ENCODE measurements at regions not wholly inside any gene's neighbourhood (a gene's known extent, or its start where the extent isn't known, plus 50 kb on each side); places are given as distances from the start of the nearest gene placed in this dataset.

DNA sequence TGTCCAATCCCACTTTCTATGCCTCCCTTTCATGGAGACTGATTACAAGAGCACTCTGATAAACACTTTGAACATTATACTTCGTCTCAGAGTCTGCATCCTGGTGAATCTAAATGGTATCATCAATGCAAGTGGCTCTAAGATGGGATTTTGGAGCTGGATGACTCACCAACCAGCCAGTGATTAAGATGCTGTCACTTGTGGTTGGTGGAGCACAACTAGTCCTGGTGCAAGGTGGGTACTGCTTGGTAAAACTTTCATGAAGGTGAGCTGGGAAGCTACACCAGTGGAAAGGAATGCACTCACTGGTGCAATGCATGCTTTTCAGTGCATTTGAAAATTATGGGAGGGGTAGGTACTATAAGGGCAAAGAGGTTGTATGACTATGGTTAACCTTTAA lies 137.7 kb upstream of the TRIB2 start:
- TF ChIP-seq, protein P1, sequence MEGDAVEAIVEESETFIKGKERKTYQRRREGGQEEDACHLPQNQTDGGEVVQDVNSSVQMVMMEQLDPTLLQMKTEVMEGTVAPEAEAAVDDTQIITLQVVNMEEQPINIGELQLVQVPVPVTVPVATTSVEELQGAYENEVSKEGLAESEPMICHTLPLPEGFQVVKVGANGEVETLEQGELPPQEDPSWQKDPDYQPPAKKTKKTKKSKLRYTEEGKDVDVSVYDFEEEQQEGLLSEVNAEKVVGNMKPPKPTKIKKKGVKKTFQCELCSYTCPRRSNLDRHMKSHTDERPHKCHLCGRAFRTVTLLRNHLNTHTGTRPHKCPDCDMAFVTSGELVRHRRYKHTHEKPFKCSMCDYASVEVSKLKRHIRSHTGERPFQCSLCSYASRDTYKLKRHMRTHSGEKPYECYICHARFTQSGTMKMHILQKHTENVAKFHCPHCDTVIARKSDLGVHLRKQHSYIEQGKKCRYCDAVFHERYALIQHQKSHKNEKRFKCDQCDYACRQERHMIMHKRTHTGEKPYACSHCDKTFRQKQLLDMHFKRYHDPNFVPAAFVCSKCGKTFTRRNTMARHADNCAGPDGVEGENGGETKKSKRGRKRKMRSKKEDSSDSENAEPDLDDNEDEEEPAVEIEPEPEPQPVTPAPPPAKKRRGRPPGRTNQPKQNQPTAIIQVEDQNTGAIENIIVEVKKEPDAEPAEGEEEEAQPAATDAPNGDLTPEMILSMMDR (IDR thresholded peaks at IDR 0.05; ENCODE audit: insufficient read depth, low read length, poor library complexity, severe bottlenecking) = no peak
- H3K27me3 ChIP-seq (ENCODE audit: control insufficient read depth, insufficient read depth, low read length) = no peaks in the 10 kb centered on the region
- no peak for DNase-seq (ENCODE audit: low read depth)

DNA sequence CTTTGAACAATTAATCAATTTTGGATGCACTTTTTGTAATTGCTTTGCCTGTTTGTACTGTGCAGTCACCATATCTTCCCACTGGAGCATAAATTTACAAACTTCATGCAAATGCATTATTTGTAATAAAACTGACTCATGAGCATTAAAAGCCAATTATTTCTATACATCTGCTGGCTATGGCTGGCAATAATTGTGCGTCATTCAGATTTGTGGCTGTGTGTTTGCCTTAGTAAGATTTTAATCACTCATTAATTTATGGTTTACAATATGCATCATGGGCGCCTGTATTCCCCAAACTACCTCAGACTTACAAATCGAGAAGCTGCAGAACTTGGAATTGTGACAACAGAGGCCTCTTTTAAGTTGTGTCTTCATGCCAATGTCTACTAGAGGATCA lies 132.4 kb upstream of the TRIB2 start:
- Histone ChIP-seq H3K27me3 (ENCODE audit: control insufficient read depth, insufficient read depth, low read length) (no peaks in the 10 kb centered on the region), H3K4me3 (ENCODE audit: low read depth, low read length) (no peak overlapping the region), H3K36me3 (ENCODE audit: control insufficient read depth, insufficient read depth, low read length) (no peaks in the 10 kb centered on the region)
- DNase-seq (ENCODE audit: low read depth) = no peak
- TF ChIP-seq, protein P1 (IDR thresholded peaks at IDR 0.05; ENCODE audit: insufficient read depth, low read length, poor library complexity, severe bottlenecking) = no peak

More for the DNA sequence above, 137.7 kb upstream of the TRIB2 start:
- no peaks in the 10 kb centered on the region for H3K36me3 ChIP-seq (ENCODE audit: control insufficient read depth, insufficient read depth, low read length)
- no peak overlapping the region for H3K4me3 ChIP-seq (ENCODE audit: low read depth, low read length)

DNA sequence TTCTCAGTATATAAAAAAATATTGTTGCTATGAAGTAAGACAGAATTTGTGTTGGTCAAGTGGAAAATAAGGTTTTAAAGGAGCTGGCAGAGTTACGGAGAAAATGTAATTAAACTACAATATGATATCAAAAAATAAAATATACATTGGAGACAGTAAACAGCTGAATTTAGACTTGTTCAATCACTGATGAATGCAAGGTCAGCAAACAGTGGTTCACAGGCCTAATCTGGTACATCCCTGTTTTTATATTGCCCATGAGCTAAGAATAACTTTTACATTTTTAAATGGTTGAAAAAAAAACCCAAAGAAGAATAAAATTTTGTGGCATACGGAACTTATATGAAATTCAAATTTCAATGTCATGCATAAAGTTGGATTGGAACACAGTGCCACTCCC lies 131.0 kb upstream of the TRIB2 start:
- no peak for DNase-seq (ENCODE audit: low read depth)
- TF ChIP-seq, protein P1 (IDR thresholded peaks at IDR 0.05; ENCODE audit: insufficient read depth, low read length, poor library complexity, severe bottlenecking) = no peak
- H3K4me3 ChIP-seq (ENCODE audit: low read depth, low read length) = no peak overlapping the region
- H3K27me3 ChIP-seq (ENCODE audit: control insufficient read depth, insufficient read depth, low read length) = no peaks in the 10 kb centered on the region
- no peaks in the 10 kb centered on the region for H3K36me3 ChIP-seq (ENCODE audit: control insufficient read depth, insufficient read depth, low read length)

DNA sequence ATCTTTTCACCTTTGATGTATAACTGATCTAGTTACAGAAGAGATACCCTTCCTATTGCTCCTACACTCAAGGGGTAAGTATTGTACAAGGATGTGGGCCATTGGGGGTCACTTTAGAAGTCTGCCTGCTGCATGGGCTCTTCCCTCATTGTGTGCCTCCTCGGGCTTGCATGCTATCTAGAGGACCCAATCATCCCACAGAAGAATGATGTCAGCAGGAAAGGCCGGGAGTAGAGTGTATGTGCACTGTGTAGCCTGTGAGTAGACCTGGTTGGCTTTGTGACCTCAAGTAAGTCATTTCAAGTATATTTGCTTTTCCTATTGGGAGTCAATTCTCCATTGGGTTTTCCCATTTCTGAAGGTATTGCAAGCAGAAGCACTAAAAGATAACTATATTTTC lies 129.5 kb upstream of the TRIB2 start:
- Histone ChIP-seq H3K36me3 (ENCODE audit: control insufficient read depth, insufficient read depth, low read length) (no peaks in the 10 kb centered on the region), H3K27me3 (ENCODE audit: control insufficient read depth, insufficient read depth, low read length) (no peaks in the 10 kb centered on the region)
- TF ChIP-seq, protein P1 (IDR thresholded peaks at IDR 0.05; ENCODE audit: insufficient read depth, low read length, poor library complexity, severe bottlenecking) = no peak

DNA sequence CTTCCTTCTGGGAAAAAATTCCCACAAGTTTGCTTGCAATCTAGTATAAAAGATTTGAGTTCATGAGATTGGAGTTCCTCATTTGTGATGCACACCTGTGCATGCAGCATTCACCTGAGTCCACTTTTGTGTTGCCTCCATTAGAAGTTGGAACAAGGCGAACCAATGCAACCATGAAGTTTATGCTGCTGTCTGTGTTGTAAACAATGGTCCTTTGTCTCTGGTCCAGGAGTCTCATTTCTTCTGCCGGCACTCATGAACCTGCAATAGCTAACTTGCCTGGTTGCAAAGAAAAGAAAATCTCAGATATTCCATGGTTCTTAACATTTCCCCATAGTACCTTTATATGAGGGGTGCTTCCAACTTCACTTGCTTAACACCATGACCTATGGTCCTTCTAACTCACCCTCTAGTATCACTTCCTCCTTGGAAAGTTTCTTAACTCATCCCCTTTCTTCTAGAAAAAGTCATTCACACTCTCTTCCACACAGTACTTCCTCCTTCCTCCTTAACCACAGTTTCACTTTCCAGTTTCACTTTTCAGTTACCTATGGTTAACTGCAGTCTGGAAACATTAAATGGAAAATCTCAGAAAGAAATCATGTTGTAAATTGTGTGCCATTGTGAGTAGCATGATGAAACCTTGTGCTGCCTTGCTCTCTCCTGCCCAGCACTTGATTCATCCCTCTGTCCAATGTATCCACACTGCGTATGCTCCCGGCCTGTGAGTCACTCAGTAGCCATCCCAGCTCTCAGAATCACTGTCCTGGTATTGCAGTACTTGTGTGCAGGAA lies 128.8 kb upstream of the TRIB2 start:
- Histone ChIP-seq H3K27me3 (ENCODE audit: control insufficient read depth, insufficient read depth, low read length) (no peaks in the 10 kb centered on the region), H3K36me3 (ENCODE audit: control insufficient read depth, insufficient read depth, low read length) (no peaks in the 10 kb centered on the region), H3K4me3 (ENCODE audit: low read depth, low read length) (no peak overlapping the region)
- TF ChIP-seq, protein P1 (IDR thresholded peaks at IDR 0.05; ENCODE audit: insufficient read depth, low read length, poor library complexity, severe bottlenecking) = no peak
- DNase-seq (ENCODE audit: low read depth) = peak; percentile 85

More for the DNA sequence above, 129.5 kb upstream of the TRIB2 start:
- H3K4me3 ChIP-seq (ENCODE audit: low read depth, low read length) = no peak overlapping the region
- DNase-seq (ENCODE audit: low read depth) = no peak

DNA sequence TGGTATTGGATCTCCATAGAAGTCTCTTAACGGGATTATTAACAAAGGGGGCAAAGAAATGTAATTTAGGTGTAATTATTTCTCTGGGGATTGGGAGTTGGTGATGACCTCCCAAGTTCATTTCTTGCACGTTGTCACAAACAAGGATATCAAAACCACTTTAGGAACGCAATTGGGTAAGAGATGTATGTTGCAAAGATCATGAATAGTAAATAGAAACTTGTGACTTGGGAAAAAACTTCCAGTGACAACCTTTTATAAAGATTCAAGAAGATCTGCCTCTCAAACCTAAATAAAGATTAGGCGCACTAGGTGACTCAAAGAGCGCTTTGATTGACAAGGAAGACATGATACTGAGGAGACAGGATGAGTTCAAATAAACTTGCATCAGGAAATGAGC lies 127.8 kb upstream of the TRIB2 start:
- Histone ChIP-seq H3K27me3 (ENCODE audit: control insufficient read depth, insufficient read depth, low read length) (no peaks in the 10 kb centered on the region), H3K4me3 (ENCODE audit: low read depth, low read length) (no peak overlapping the region), H3K36me3 (ENCODE audit: control insufficient read depth, insufficient read depth, low read length) (no peaks in the 10 kb centered on the region)
- no peak for DNase-seq (ENCODE audit: low read depth)
- TF ChIP-seq, protein P1 (IDR thresholded peaks at IDR 0.05; ENCODE audit: insufficient read depth, low read length, poor library complexity, severe bottlenecking) = no peak
